ENCODE measurements at regions not wholly inside any gene's neighbourhood (a gene's known extent, or its start where the extent isn't known, plus 50 kb on each side); places are given as distances from the start of the nearest gene placed in this dataset.

DNA sequence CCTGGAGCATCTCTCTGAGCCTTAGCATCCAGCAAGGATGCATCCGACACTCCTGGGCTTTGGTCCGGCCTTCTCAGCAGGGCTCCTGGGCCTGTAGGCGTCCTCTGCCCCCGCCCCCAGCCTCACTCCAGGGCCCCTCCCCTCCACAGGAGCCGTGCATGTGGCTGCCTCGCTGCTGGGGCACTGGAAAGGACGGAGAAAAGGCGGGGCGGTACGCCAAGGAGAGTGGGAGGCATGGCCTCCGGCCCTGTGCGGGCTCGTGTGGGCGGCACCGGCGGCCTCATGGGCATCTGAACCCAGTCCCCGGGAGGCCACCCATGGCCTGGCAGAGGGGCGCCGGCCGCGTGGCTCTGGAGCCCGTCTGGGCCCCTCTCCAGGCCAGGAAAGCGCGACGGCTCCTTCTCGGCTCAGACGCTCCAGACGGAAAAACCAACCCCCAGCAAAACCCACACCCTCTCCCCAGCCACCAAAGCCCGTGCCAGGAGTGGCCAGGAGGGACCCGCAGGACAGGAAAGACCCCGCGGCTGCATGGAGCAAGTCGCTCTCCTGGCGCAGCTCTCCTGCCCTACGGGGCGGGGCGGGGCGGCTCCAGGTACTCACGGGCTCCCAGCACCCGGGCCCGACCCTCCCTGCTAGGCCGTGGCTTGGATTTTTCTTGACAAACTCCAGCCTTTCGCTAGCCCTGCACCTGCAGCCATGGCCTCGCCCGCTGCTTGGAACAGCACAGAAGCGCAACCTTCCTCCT, 419.9 kb downstream of the QKI start:
- ChIA-PET POLR2A (no interaction called here), CTCF (no interaction called here)
- DNase-seq (ENCODE audit: extremely low spot score): no peak
- TF ChIP-seq, protein P1, sequence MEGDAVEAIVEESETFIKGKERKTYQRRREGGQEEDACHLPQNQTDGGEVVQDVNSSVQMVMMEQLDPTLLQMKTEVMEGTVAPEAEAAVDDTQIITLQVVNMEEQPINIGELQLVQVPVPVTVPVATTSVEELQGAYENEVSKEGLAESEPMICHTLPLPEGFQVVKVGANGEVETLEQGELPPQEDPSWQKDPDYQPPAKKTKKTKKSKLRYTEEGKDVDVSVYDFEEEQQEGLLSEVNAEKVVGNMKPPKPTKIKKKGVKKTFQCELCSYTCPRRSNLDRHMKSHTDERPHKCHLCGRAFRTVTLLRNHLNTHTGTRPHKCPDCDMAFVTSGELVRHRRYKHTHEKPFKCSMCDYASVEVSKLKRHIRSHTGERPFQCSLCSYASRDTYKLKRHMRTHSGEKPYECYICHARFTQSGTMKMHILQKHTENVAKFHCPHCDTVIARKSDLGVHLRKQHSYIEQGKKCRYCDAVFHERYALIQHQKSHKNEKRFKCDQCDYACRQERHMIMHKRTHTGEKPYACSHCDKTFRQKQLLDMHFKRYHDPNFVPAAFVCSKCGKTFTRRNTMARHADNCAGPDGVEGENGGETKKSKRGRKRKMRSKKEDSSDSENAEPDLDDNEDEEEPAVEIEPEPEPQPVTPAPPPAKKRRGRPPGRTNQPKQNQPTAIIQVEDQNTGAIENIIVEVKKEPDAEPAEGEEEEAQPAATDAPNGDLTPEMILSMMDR (IDR thresholded peaks at IDR 0.05; ENCODE audit: control extremely low read depth, extremely low read depth, low read depth, missing control alignments): no peak

DNA sequence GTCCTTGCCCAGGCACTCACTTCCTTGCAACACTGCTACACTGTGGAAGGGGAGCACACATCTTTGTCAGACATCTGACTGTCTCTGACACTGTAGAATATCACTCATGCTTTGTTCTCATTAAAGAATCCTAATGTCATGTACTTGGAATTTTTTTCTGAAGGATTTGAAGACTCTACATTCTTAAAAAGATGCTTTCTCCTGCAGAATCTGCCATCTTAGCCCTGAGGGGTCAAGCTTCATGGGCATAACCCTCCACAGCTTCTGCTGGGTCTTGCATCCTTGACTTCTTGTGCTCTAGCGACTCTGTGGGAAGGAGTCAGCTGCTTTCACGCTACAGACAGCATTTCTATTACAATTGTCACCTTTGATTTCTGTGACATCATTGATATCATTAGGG, 417.2 kb downstream of the QKI start:
- no peak for DNase-seq (ENCODE audit: extremely low spot score)
- ChIA-PET CTCF (interaction anchor here (1.0 to 1.6 kb wide), 3 partner anchors 15 to 33 kb away, joined by 3 read pairs; no protein-coding TSS in a partner anchor), POLR2A (no interaction called here)
- TF ChIP-seq, protein P1 (IDR thresholded peaks at IDR 0.05; ENCODE audit: control extremely low read depth, extremely low read depth, low read depth, missing control alignments): no peak

DNA sequence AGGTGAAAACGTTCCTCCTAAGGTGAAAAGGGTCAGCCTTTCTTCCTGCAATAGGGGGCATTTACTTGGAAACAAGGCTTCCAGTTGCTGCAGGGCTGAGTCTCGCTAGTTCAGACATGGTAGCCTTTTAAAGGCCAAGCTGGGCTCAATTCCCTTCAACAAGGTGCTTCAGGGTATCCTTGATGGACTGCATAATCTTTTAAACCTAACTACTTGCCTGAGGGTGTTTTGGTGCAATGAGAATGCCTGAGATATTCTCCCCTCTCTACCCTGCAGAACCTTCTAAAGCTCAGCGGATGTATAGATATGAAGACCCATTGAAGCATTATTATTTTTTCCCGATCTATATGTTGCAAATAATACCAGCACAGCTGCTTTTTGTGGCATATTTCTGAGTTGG, 416.1 kb downstream of the QKI start:
- TF ChIP-seq, protein P1 (IDR thresholded peaks at IDR 0.05; ENCODE audit: control extremely low read depth, extremely low read depth, low read depth, missing control alignments): no peak
- DNase-seq (ENCODE audit: extremely low spot score): no peak
- ChIA-PET CTCF (no interaction called here), POLR2A (no interaction called here)

DNA sequence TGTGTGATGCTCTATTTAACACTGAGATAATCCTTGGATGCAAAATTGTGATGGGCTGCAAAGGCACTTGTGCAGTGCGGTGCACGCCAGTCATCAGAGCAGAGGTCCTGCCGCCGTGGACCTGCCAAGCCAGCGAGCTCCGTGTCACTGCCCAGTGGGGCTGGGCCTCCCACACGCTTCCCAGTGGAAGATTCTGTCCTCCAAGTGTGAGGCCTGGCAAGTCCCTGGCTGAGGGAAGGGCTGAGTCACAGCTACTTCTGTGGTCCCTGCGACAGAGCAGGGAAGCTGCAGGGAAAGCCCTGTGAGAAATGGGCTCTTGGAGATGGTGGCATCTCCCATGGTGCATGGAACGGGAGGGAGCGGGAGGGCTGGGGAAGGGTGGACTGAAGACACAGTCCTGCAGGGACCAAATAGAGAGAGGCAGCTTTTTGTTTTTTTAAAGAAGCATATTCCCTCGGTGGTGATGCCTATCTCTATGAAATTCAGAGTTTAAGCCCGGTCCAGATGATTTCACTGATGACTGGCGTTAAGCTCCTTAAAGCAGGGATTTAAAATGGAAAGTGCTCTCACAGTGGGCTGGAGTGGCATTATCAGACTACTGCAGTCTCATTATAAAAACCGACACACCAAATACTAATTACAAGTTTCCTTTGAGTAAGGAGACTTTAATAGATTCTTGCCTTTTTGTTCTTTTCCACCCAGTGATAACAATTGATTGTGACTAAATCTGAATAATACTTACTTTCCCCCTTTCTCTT, 413.7 kb downstream of the QKI start:
- TF ChIP-seq, protein P1 (IDR thresholded peaks at IDR 0.05; ENCODE audit: control extremely low read depth, extremely low read depth, low read depth, missing control alignments): no peak
- POLR2A ChIA-PET: no interaction called here
- DNase-seq (ENCODE audit: extremely low spot score): no peak
- CTCF ChIA-PET: interaction anchor here (1.2 to 1.7 kb wide), 6 partner anchors 9 to 45 kb away, joined by 3 to 5 read pairs (median 4); no protein-coding TSS in a partner anchor

DNA sequence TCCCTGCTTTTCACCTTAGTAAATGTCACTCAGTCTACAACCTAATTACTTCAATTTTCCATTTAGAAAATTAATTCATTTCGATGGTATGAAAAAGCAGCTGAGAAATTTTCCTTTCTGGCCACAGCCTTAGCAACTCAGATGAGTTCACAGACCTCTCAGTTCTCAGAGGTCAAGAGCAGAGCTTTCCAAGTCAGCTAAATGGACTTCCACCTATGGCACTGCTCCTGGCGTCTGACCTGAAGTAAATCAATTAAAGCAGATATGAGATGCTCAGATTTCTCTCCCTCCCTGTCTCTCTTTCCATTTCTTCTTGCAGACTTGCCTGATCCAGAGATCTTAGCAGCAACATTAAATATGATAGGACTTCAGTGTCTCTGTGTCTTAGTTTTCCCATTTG, 412.6 kb downstream of the QKI start:
- CTCF ChIA-PET: interaction anchor here (0.9 to 1.6 kb wide), 3 partner anchors 11 to 638 kb away, joined by 3 to 5 read pairs (median 3); no protein-coding TSS in a partner anchor
- TF ChIP-seq, protein P1 (IDR thresholded peaks at IDR 0.05; ENCODE audit: control extremely low read depth, extremely low read depth, low read depth, missing control alignments): no peak
- POLR2A ChIA-PET: no interaction called here
- no peak for DNase-seq (ENCODE audit: extremely low spot score)

DNA sequence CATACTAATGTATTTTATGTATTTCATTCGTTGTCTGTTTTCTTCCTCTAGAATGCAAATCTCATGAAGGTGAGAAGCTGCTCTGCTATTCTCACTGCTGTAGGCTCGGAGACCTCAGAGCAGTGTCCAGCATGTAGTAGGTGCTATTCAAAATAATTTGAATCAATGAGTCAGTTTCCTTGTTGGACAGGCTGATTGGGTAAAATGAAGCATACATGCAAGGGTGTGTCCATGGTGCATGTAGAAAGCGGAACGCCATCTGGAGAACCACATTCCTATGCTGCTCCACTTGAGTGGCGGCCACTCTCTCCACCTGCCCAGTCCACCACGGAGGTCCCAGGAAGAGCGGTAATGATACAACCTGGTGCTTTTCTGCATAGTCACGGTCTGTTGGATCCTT, 412.1 kb downstream of the QKI start:
- no peak for DNase-seq (ENCODE audit: extremely low spot score)
- TF ChIP-seq, protein P1 (IDR thresholded peaks at IDR 0.05; ENCODE audit: control extremely low read depth, extremely low read depth, low read depth, missing control alignments): no peak
- POLR2A ChIA-PET: no interaction called here
- CTCF ChIA-PET: interaction anchor here (0.9 to 1.4 kb wide), 2 partner anchors 10 to 637 kb away, joined by 3 to 5 read pairs; no protein-coding TSS in a partner anchor

Measured in GM10248 (cell line).